ENCODE measurements at regions not wholly inside any gene's neighbourhood (a gene's known extent, or its start where the extent isn't known, plus 50 kb on each side); places are given as distances from the start of the nearest gene placed in this dataset.

DNA sequence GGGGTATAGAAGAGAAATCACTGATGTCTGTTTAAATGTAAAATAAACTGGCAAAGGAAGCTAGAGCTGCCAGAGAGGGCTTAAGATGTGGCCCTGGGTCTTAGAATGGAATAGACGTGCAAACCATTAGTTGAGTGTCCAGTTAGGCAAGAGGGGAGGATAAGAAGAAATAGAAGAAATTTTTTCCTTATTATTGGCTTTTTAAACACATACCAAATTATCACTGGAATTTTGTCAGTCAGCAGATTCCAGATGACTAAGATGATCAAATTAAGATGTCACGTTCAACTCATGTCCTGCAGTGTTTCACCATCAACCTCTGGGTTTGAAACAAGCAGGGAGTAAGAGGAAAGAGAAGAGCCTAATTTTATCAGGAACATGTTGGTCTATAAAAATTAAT is 71.6 kb upstream of the C1orf21 start (continued):
- TF ChIP-seq RFX5 (IDR thresholded peaks at IDR 0.05; ENCODE audit: borderline replicate concordance, low read depth, low read length): no peak
- TF ChIP-seq RAD21 (IDR thresholded peaks at IDR 0.05 in 1 of 2, conservative IDR thresholded peaks at IDR 0.05 in 1 of 2; ENCODE audit: low read depth in 2 of 2, low read length in 2 of 2): no peak
- TF ChIP-seq MAFK (IDR thresholded peaks at IDR 0.05; ENCODE audit: low read depth, low read length): no peak
- no peak for TF ChIP-seq RNF2 (IDR thresholded peaks at IDR 0.05; ENCODE audit: borderline replicate concordance, low read depth, low read length, missing control alignments, poor library complexity, severe bottlenecking)
